ENCODE measurements at regions not wholly inside any gene's neighbourhood (a gene's known extent, or its start where the extent isn't known, plus 50 kb on each side); places are given as distances from the start of the nearest gene placed in this dataset.

GRCh38 chr21:35314857-35315582, 265.9 kb upstream of the RUNX1 start:
- no peak for DNase-seq
- Histone ChIP-seq H3K9me2 (no peaks in the 10 kb centered on the region), H3K36me3 (replicated peaks in 1 of 2; ENCODE audit: control insufficient read depth in 1 of 2, insufficient read depth in 2 of 2, low read length in 1 of 2) (no peaks in the 10 kb centered on the region), H3K79me2 (ENCODE audit: insufficient read depth) (no peaks in the 10 kb centered on the region), H3K27ac (ENCODE audit: low read depth in 2 of 2, low read length in 1 of 2) (no peak overlapping the region), H3K9ac (no peak overlapping the region), H4K20me1 (ENCODE audit: insufficient read depth) (no peaks in the 10 kb centered on the region), H3K9me3 (no peaks in the 10 kb centered on the region), H3K4me1 (ENCODE audit: control insufficient read depth in 1 of 2, insufficient read depth in 2 of 2, low read depth in 1 of 2, low read length in 1 of 2) (peaks cover 0 to 6% of the 10 kb centered on the region in 2 experiments; a peak in 1 of 4 replicates), H2AFZ (ENCODE audit: low read depth) (no peak overlapping the region), H3K27me3 (ENCODE audit: insufficient read depth) (no peaks in the 10 kb centered on the region), H3K4me3 (ENCODE audit: low read depth in 2 of 2, low read length in 1 of 2) (no peak overlapping the region), H3K4me2 (no peak overlapping the region), H3F3A (replicated peaks; ENCODE audit: insufficient read depth) (no peaks in the 10 kb centered on the region)
- POLR2A ChIA-PET = no interaction called here
- 79% methylated on average over 8 of the region's 8 CpGs for WGBS (ENCODE audit: low lambda C conversion rate)
- CTCF ChIA-PET = no interaction called here
- TF ChIP-seq MEF2A (IDR thresholded peaks at IDR 0.05; ENCODE audit: borderline replicate concordance, low read depth) (no peak), EZH2phosphoT487 (IDR thresholded peaks at IDR 0.05; ENCODE audit: borderline replicate concordance, low read depth) (no peak), REST (IDR thresholded peaks at IDR 0.05; ENCODE audit: low read depth, low read length) (no peak), RFX5 (IDR thresholded peaks at IDR 0.05; ENCODE audit: low read length) (no peak)

GRCh38 chr21:35311985-35312384, 262.9 kb upstream of the RUNX1 start:
- Histone ChIP-seq H3K27me3 (ENCODE audit: insufficient read depth) (no peaks in the 10 kb centered on the region), H3K79me2 (ENCODE audit: insufficient read depth) (no peaks in the 10 kb centered on the region), H3K27ac (ENCODE audit: low read depth in 2 of 2, low read length in 1 of 2) (no peak overlapping the region), H3K36me3 (replicated peaks in 1 of 2; ENCODE audit: control insufficient read depth in 1 of 2, insufficient read depth in 2 of 2, low read length in 1 of 2) (no peaks in the 10 kb centered on the region), H2AFZ (ENCODE audit: low read depth) (no peak overlapping the region), H3K9me3 (no peaks in the 10 kb centered on the region), H3K9me2 (no peaks in the 10 kb centered on the region), H4K20me1 (ENCODE audit: insufficient read depth) (no peaks in the 10 kb centered on the region), H3F3A (replicated peaks; ENCODE audit: insufficient read depth) (no peaks in the 10 kb centered on the region), H3K4me3 (ENCODE audit: low read depth in 2 of 2, low read length in 1 of 2) (no peak overlapping the region), H3K9ac (no peak overlapping the region), H3K4me2 (no peak overlapping the region), H3K4me1 (ENCODE audit: control insufficient read depth in 1 of 2, insufficient read depth in 2 of 2, low read depth in 1 of 2, low read length in 1 of 2) (peaks cover 0 to 4% of the 10 kb centered on the region in 2 experiments; a peak in 1 of 4 replicates)
- CTCF ChIA-PET = no interaction called here
- no peak for DNase-seq
- POLR2A ChIA-PET = no interaction called here
- WGBS (ENCODE audit: low lambda C conversion rate) = 92% methylated on average over 3 of the region's 3 CpGs
- TF ChIP-seq RCOR1 (IDR thresholded peaks at IDR 0.05; ENCODE audit: low read length) (no peak), IRF3 (IDR thresholded peaks at IDR 0.05; ENCODE audit: low read depth, low read length) (no peak), TEAD4 (IDR thresholded peaks at IDR 0.05; ENCODE audit: borderline replicate concordance, insufficient read depth) (no peak), MAX (IDR thresholded peaks at IDR 0.05; ENCODE audit: low read depth) (no peak), ZBTB33 (IDR thresholded peaks at IDR 0.05; ENCODE audit: borderline replicate concordance, low read depth) (no peak), SMC3 (IDR thresholded peaks at IDR 0.05; ENCODE audit: low read depth, low read length) (no peak), RFX5 (IDR thresholded peaks at IDR 0.05; ENCODE audit: low read length) (no peak), NFIC (IDR thresholded peaks at IDR 0.05; ENCODE audit: borderline replicate concordance) (no peak), SIN3A (IDR thresholded peaks at IDR 0.05; ENCODE audit: borderline replicate concordance, low read depth, low read length) (no peak), TCF12 (IDR thresholded peaks at IDR 0.05) (no peak), REST (IDR thresholded peaks at IDR 0.05; ENCODE audit: low read depth, low read length) (no peak), EZH2phosphoT487 (IDR thresholded peaks at IDR 0.05; ENCODE audit: borderline replicate concordance, low read depth) (no peak), POLR2AphosphoS5 (IDR thresholded peaks at IDR 0.05; ENCODE audit: low read depth, low read length) (no peak), TAF1 (IDR thresholded peaks at IDR 0.05; ENCODE audit: borderline replicate concordance, low read depth, low read length) (no peak)

All from SK-N-SH (cell line).